Activated CD8-positive, alpha-beta memory T cell treated with anti-CD3 and anti-CD28 coated beads, Interleukin-2, amount 50 U/mL, for 1 hour (primary cell): ENCODE measurements at regions not wholly inside any gene's neighbourhood (a gene's known extent, or its start where the extent isn't known, plus 50 kb on each side); places are given as distances from the start of the nearest gene placed in this dataset.

Experiments used
- DNase-seq: peaks from one replicate; pipeline ENCODE4 v3.0.0-alpha.2; 2020; ENCODE audit errors: extremely low read depth

DNA sequence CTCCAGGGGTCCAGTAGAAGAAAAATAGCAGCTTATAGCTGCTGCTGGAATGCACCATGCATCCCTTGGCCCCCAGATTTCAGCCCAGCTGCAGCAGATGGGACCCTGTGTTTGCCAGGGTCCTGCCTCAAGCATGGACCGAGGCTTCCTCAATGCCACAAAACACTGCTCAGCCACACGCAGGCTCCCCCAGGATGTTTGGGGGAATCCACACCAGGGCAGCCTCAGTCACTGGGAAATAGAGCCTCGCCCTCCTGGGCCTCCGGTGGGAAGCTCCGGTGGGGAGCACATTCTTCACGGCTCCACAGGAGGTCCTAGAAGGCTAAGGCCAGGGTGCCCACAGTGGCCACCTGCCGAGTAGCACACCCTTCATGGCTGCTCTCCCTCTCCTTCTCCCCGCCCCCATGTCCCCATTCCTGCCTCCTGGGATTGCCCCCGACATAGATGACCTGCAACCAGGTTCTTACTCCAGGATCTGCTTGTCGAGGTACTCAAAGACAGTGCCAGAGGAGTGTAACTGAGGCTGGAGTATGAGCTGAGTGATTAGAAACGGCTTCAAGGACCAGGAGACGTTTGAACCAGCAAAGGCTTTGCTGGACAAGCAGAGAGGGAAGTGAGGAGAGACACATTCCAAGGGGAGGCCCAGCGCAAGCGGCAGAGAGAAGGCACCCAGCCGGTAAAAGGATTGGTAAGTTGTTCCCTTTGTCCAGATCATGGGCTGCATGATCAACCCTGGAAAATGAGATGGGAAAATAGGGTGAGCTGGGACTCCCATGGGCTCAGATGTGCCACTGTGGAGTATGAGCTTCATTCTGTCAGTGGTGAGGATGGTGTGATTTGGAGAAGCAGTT lies 110.7 kb upstream of the UQCRFS1 start:
- DNase-seq: no peak

DNA sequence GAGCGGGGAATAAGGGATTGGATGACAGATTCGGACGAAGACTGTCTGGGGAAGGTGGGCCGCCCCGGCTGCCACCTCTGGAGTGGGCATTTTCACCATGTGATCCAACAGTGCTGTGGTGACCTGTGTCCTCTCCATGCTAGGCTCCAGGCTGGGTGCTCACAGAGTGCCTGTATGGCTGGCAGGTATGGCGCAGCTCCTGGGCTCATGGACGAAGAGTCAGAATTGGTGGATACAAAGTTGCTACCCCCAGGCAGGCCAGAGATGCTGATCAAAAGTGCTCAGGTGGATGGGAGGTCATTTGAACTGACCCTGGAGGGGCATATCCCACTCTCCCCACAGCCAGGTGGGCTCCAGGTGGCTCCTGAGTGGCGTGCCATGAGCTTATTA lies 111.3 kb upstream of the UQCRFS1 start:
- no peak for DNase-seq

DNA sequence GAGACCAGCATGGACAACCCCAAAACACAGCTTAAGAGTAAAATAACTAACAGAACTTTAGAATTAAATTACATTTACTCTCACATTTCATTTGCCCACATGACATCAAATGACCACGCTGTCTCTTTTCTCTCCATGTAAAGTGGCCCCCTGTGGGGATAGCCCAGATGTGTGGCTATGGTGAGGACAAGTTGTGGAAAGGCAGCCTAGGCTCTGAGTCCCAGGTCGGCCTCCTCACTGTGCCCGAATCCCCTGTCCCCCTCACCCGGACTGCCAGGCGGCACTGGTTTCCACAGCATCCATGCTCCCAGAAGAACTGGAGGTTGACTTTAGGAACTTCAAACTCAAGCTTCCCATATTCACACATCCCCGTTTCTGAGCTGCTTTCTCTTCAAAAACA lies 111.8 kb upstream of the UQCRFS1 start:
- no peak for DNase-seq

DNA sequence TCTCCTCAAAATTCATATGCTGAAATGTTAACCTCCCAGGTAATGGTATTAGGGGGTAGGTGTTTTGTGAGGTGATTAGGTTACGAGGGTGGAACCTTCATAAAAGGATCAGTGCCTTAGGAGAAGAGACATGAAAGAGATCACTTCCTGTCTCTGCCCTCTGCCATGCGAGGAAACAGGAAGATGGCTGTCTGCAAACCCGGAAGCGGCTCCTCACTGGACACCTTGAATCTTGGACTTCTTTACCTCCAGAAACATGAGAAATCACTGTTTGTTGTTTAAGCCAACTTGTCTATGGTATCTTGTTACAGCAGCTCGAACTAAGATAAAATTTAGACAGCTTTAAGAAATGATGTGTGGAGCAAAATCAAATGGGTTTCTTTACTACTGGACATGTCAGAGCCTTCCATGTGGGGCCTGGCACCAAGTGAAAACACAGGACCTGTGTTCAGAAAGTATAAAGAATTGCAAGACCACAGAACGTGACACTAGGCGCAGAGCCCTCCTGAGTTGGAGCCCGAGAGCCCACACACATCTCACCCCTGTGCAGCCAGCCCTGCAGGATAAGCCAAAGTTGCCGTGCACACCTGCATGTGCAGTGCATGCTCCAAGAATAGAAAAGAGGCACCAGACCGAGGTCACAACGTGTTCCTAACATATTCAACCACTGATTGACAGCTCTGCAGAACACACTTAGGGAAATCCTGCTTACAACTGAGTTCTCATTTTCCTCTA lies 112.5 kb upstream of the UQCRFS1 start:
- no peak for DNase-seq

DNA sequence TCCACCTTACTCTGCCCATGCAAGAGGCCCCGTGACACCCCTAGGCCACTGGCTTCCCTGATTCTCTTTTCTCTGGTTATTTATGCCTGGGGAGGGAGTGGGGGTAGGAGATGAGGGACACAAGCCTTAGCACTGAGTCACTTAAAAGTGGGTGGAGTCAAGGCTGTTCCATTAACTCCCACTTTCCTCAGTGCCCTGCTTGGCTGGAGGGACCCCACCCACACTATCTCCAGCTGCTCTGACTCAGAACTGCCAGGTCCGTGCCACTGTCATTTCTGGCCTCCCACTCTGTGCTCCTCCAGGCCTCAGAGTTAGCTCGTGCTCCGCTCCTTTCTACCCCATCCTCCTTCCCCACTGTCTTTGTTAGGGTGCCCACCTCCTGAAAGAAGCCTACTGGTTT lies 113.4 kb upstream of the UQCRFS1 start:
- DNase-seq: no peak

DNA sequence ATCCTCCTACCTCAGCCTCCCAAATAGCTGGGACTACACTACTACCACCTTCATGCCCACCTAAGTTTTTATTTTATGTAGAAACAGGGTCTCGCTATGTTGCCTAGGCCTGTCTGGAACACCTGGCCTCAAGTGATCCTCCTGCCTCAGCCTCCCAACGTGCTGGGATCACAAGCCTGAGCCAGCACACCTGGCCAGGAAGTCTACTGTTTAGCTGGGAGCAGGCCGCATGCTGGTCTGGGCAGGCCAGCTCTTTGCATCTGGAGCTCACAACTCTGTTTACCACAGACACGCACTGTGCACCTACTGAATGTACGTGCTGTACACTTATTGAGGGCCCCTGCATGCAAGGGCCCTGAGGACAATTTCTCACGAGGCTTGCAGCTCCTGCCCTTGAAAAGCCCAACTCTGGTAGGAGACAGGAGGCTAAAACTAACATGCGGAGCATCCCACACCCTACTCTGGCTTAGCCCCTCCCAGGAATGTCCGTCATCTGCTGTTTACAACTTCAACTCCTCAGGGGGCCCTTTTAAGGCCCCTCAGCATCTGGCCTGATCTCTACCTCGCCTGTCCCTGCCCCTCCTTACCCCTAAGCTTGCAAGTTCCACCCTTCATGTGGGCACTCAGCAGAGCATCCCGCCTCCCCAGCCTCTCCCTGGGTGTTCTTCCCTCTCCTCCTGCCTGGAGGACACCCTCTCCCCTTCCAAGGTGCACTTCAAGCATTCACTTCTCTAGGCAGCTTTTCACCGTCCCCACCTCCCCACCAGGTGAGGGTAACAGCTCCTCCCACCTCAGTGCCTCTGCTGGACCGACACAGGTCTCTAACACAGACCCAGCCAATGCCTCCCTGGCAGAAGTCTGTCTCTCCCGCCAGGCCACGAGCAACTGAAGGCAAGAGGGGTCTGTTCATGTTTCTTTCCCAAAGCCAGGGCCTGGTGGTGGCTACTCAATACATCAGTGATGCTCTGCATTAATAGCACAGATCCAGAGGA lies 114.2 kb upstream of the UQCRFS1 start:
- no peak for DNase-seq

DNA sequence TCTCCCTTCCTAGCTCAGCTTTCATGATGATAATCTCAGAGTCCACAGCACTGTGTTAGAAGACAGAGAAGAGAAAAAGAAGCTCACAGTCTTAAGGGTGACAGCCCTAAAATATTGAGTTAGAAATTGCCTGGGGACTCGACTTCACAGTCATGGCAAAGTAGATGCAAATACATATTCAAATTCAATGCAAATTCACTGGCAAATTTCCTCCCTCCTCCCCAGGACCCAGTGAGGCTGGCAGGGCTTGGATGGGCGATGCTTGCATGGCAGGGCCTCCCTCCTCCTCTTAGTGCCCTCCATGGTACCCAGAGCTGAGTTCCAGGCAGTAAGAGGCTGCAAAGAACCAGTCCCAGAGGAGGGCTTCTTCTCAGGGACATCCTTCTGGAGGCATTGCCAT lies 115.6 kb upstream of the UQCRFS1 start:
- DNase-seq: no peak

DNA sequence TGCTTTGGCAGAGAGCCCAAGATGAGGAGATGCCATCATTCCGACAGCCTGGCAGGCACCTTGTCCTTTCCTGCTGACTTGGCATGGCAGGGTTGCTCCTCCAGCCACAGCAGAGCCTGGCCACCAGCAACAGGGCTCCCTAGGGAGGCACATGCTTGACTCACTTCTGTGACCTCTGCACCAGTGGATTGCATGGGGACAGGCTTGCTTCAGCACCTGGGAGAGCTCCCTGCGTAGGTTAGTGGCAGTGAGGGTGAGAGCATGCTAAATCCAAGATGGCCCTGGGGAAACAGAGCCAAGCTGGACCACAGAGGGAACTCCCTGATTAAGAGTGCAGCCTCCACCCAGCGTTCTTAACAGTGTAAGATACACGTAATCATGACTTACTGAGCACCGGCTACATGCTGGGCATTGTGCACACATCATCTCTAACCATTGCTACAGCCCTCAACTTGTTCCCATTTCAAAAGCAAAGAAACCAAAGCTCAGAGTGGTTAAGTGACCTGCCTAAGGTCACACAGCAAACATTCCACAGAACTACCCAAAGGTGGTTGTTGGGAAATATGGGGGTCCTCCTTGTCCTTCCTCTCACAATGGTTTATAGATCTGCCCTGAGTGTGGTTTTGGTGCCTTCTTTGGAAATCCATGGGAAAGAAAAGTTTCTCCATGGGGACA lies 116.6 kb upstream of the UQCRFS1 start:
- DNase-seq: no peak

DNA sequence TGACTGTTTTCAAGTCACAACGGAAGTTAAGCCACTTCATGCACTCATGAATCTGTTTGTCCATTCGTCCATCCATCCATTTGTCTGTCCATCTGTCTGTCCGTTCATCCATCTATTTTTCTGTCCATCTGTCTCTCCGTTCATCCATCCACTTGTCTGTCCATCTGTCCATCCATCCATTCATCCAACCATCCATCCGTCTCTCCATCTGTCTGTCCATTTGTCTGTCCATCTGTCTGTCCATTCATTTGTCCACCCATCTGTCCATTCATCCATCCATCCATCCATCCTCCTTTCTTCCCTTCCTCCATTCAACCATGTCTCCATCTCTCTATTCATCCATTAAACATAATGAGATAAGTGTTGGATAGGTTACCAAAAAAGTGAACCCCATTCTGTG lies 123.5 kb upstream of the UQCRFS1 start:
- no peak for DNase-seq

DNA sequence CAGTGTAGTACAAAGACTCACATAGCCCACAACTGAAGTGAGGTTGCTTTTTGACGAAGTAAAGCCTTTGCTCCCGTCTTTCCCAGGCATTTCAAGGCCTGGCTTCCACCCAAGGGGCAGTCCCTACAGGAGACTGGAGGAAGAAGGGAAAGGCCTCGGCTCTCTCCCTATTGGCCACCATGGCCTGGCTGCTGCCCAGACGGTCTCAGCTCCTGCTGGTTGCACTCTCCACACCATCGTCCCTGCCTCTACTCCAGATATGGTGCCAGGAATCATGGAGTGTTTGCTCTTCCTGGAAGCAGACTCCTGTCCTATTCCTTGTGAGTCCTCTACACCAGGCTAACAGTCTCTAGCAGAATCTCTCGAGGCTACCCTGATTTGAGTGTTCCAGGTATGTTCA lies 124.1 kb upstream of the UQCRFS1 start:
- DNase-seq: no peak

DNA sequence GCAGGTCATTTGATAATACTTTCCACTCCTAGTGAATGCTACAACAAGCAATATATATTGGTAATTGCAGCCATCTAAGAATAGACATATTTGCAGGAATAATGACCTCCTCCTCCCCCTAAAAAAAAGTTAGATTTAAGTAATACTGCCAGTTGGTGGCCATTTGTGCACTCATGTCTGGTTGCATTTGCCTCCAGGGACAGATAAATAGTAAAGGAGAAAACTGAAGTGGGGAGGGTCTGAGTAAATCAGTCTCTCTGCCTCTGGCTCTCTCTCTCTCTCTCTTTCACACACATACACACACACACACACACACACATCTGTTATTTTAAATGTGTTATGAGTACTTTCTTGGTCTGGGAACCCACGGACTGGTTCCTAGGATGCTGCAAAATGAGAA lies 125.5 kb upstream of the UQCRFS1 start:
- DNase-seq: no peak

DNA sequence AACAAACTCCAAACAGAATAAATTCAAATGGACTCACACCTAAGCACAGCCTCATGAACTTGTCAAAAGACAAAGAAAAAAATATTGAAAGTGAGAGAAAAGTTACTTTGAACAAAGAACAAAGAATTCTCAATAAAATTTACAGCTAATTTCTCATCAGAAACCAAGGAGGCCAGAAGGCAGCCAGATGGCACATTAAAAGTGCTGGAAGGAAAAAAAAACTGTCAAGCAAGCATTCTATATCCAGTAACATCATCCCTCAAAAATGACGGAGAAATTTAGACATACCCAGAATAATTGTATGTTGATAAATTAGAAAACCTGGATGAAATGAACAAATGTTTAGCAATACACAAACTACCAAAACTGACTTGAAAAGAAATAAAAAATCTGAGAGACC lies 129.8 kb upstream of the UQCRFS1 start:
- DNase-seq: no peak

DNA sequence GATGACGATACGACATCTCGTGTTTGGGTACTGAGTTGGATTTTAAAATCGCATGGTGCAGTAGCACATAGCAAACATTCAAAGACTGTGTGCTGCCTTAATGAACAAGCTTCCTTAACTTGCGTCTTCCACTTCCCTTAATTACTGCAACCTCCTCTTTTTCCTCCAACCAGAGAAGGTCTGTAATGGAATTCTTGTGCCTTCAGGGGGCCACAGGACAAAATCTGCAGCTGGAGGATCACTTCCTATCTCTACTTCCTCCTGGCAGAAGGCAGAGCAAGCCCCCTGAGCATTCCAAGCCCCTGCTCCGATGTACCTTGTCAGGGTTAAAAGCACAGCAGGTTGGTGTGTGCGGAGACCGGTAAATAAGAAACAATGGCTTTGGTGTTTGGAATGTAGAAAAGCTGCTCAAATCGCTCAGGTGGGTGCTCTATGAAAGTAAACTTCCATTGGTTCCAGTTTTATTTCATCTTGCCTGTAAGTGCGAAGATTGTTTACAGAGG lies 151.3 kb upstream of the UQCRFS1 start:
- DNase-seq: no peak

DNA sequence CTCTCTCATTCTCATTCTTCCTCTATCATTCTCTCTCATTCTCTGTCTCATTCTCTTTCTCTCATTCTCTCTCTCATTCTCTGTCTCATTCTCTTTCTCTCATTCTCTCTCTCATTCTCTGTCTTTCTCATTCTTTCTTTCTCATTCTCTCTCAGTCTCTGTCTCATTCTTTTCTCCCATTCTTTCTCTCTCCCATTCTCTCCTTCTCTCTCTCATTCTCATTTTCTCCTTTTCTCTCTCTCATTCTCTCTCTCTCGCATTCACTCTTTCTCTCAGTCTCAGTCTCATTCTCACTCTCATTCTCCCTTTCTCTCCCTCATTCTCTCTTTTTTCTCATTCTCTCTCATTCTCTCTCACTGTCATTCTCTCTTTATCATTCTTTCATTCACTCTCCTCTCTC lies 152.0 kb upstream of the UQCRFS1 start:
- no peak for DNase-seq

DNA sequence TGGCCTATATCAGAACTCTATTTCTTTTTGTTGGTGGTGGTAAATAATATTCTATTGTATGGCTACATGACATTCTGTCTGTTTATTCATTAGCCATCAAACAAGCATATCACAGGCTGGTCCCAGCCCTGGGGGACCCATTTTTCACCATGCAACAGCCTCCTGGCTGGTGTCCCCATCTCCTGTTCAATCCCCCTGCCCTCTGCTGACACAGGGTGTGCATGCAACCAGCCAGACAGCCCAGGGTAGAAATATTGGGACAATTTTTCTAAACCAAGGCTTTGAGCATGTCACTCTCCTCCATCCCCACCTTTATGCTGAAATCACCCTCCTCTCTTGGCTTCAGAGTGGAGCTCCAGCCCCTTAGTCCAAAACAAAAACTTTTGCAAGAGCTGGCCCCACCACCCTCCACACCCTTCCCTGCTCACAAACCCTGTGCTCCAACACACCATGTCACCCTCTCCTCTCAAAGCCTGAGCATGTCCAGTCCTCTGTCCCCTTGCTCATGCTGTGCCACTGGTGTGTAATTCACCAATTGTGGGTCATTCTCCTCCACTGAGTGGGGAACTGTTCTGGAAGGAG lies 153.0 kb upstream of the UQCRFS1 start:
- no peak for DNase-seq

DNA sequence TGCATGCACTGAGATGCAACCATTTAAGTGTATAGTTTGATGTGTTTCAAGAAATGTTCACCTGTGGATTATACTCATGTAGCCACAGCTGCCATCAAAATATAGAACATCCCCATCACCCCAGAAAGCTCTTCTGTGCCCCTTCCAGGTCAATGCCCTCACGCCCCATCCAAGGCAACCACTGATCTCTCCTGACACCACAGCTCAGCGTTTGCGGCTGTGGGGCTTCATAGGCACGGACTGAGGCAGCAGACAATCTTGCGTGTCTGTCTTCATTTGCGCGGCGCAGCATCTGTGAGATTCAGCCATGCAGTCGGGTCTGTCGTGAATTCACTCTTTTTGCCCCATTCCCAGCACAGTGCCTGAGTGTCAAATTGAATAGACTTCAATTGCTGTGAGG lies 153.8 kb upstream of the UQCRFS1 start:
- no peak for DNase-seq

DNA sequence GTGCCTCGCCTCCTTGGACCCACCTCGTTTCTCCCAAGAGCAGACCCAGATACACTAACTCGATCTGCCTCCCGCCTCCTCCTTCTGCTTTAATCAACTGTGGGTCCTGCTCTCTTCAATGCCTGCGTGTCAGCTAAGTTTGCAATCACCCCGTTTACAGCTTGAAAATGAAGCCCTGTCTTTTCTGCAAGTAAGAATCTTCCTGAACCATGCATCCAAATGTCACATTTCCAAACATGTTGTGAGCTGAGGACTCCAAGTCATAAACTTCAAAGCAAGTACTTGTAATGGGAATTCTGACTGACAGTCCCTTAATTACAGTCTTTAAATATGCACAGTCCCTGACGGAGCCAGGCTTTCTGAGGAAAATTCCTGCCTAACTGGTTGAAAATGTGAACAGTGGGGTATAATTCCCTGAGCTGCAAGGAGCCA lies 154.9 kb upstream of the UQCRFS1 start:
- DNase-seq: no peak

DNA sequence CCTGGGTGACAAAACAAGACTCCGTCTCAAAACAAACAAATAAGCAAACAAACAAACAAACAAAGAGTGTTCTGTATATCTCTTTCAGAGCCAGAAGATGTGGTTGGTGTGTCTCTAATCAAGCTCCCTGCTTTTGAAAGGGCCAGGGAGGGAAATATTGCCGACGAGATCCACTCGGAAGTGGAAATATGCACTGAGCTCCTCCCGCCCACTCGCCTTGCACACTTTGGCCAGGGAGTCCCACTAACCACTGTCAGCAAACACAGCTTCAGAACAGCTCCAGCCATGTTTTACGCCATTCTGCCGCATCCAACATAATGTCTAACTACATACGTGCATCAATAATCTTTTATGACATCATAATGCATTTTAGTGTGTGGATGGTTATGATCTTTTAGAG lies 155.5 kb upstream of the VSTM2B start:
- DNase-seq: no peak

DNA sequence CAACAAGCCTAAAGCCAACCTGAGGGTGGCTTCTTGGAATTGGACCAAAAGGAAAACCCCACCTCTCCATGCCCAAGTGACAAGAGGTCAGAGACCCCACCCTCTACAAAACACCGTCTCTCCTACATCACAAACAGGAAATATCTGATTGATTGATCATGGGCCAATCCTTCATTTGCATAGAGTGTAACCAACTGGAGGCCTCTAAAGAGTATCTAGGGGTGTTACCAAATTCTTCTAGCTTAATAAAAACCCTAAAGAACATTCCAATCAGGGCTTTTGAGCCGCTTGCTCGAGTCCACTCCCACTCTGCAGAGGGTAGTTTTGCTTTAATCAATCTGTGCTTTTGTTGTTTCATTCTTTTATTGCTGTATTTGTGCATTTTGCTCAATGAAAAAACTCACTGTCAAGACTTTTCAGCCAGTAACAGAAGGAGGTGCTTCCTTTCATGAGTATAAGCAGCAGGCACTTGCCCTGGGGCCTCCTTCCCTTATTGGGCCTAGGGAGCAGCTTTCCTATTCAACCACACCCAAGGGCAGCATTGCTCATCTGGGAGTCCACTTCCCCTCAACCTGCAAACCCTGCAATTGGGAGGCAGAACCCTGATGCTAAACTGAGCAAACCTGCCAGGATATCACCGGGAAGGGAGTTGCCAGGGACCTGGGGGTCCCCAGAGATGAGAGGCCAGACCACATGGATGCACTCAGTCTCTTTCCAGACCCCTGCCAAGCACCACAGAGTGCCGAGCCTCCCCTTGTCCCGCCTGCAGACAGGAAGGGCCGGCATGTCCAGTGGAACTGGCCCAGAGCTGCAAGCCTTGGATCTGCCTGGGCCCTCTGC lies 154.3 kb upstream of the VSTM2B start:
- no peak for DNase-seq

DNA sequence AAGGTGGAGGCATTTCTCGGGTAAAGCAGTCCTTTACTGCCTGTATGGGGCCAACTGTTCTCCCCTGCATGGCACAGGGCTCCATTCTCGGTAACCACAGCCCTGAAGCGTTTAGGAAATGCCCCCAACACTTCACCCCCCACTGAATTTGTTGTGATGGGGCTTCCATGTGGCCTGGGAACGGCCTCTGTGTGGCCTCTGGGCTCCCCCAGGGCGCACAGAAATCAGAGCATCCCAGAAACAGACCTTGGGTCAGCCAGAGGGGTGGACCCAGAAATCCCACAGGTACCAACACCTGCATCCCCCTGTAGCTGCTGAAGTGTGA lies 153.7 kb upstream of the VSTM2B start:
- DNase-seq: no peak
